Caki2 (cell line): ENCODE measurements at regions not wholly inside any gene's neighbourhood (a gene's known extent, or its start where the extent isn't known, plus 50 kb on each side); places are given as distances from the start of the nearest gene placed in this dataset.
"Not testable (repeated sequence)": the region's sequence is repeated elsewhere in the genome, so short reads cannot be mapped to it uniquely, and the experiment has no call there.

Source experiments
- DNase-seq: peaks from one replicate; pipeline ENCODE4 v3.0.0-alpha.2; 2015; ENCODE audit warnings: low read depth
- in situ Hi-C: cut with HindIII; loops from 2 replicates; pipeline ENCODE4 v1.10.0; 2016; ENCODE audit warnings: low sequenced_read_pairs, low pct_unique_long_range_greater_than_20kb, mixed read lengths

DNA sequence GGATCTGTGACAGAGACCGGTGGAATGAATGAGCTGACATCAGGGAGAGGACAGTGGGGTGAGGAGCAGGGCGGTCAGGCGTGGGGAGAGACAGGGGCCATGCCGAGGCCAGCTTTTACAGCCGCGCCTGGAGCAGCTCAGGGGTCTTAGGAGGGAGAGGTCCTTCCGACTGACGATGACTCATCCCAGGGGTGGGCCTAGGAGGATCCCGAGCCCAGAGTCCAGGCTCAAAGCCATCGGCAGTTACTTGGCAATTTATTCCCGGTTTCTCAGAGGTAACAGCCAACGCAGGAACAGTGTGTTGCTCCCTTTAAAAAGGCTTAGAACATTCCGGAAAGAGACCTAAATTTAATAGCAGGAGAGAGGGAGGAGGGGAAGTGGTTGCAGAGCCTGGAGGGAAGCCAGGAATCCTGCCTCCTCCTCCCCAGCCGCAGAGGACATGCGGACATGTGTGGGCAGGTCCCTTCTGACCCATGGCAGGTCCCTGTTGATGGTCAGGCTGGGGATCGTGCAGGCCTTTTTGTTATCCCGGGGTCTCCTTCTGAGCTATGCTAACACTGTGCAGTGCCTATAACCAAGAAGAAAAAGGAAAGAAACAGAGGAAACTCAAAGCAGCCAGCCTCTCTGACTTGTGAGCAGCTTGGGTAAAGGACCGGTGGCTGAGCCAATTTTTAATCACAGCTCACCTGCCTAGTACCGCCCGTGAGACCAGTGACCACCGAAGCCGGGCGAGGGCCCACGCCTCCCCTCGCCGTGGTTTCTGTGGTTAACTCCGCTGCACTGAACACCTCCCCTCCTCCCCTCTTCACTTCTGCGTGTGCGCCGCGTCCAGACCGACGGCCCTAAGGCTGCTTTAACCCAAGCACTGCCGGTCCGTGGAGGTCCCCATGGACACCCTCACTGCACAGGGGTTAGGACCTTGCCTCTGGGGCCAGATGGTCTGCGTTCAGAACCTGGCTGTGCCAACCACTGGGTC lies 392.4 kb upstream of the PROK2 start:
- no peak for DNase-seq
- in situ Hi-C loops, result no loop called here

DNA sequence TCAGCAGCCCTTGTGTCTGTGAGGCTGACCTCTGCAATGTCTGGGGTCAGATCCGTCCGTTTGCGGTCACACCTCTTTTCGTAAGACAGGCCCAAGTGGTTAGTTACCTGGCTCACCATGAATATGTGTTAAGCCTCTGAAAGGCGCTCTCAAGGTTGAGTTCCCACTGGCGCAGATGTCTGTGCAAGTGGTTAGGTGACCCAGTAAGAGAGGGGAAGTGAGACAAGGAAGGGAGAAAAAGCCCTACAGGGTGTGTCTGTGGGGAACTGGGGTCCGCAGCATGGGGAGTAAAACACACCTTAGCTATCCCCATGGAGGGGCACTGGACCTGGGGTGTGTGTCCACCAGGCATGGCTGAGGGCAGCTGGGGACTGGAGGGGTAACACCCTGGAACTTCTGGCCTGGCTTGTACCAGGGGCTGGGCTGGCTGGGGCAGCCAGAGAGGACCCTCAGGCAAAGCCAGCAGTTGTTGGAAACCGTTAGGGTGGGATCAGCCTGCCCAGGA lies 391.6 kb upstream of the PROK2 start:
- in situ Hi-C loops, result no loop called here
- DNase-seq, result no peak

DNA sequence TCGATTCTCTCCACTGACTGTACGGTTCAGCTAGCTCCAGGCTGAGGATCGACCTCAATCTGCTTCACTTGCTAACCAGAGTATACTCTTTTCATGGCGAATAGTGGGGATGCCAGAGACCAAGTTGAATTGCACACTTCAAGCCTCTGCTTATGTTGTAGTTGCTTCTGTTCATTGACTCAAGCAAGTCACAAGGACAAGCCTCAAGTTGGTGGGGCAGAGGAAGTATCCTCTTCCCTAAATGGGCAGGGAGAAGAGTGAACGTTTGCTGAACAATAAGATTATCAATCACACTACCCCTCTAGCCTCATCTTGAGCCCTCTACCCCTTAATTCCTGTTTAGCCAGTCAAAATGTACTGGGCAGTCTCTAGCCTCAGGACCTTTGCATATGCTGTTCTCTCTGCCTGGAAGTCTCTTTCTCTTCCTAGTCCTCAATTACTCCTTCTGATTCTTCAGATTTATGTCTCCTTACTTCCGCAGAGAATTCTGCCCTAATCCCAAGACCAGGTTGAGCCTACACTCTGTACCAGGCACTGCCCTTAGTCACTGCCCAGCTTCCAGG lies 390.4 kb upstream of the PROK2 start:
- DNase-seq, result no peak
- in situ Hi-C loops, result no loop called here

DNA sequence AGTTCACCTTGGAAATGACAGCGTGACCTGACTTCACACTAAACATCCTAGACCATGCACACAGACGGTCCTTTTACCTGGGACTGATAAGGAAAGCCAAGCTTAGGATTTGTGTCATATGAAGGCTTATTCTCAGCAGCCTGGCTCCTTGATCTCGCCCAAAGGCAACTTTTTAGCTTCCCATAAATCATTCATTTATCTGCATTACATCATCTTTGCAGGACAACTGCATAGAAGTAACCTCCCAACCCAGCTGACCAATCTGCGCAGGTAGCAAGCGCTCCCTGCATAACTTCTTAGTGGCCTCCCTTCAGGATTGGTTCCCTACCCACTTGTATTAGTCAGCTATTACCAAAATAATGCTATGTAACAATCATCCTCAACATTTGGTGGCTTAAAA lies 389.9 kb upstream of the PROK2 start:
- in situ Hi-C loops, result no loop called here
- DNase-seq, result no peak

DNA sequence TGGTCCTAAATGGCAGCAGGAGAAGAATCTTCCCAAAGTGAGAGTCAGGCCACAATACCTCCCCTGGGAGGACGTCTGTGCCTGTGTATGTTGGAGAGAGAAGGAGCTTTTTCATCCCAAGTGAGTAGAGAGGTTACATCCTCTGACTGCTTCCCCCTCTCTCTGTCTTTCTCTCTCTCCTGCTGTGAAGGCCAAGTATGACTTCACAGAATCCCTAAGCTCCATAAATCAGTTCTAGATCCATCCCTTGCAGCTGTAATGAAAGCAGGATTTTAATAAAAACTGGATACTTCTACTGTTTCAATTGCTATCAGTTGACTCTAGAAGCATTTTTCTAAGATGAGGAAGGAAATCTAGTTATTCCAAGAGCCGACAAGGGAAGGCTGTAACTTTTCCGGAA lies 389.1 kb upstream of the PROK2 start:
- in situ Hi-C loops, result no loop called here
- DNase-seq, result no peak

DNA sequence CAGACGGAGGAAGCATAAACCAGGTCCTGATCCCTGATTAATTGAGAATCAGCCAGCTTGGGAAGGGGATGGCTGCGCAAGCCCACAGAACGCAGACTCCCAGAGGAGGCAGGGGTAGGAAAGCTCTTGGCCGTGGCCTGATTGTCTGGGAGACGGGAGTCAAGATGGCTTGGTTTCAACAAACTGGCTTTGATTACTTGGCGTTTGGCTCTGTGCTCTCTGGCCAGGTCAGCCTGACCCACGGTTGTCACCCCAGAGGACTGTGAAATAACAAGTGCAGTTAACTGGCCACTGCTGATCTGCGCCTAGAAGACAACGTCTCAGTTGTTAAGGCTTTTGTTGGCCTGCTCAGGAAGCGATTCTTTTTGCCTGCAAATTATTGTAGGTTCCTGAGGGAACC lies 387.0 kb upstream of the PROK2 start:
- in situ Hi-C loops, result no loop called here

DNA sequence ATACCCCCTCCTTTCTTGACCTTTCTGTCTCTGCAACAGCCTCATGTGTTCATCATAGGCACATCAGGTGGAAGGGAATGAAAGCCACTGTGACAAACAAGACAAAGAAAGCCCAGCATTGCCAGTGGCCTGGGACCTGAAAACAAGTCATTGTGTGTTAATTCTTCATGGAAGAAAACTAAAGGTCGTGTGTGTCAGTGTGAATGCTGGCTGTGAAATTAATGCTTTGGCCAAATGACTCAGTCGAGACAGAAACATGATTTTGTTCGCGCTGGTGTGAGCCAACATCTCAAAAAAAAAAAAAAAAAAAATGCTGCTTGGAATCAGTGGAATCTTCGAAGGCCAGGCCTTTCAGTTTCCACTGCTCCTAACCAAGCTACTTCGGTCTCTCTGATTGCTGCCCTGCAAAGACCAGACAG lies 386.5 kb upstream of the PROK2 start:
- in situ Hi-C loops, result no loop called here
- no peak for DNase-seq

More for the DNA sequence above, 387.0 kb upstream of the PROK2 start:
- DNase-seq, result no peak

DNA sequence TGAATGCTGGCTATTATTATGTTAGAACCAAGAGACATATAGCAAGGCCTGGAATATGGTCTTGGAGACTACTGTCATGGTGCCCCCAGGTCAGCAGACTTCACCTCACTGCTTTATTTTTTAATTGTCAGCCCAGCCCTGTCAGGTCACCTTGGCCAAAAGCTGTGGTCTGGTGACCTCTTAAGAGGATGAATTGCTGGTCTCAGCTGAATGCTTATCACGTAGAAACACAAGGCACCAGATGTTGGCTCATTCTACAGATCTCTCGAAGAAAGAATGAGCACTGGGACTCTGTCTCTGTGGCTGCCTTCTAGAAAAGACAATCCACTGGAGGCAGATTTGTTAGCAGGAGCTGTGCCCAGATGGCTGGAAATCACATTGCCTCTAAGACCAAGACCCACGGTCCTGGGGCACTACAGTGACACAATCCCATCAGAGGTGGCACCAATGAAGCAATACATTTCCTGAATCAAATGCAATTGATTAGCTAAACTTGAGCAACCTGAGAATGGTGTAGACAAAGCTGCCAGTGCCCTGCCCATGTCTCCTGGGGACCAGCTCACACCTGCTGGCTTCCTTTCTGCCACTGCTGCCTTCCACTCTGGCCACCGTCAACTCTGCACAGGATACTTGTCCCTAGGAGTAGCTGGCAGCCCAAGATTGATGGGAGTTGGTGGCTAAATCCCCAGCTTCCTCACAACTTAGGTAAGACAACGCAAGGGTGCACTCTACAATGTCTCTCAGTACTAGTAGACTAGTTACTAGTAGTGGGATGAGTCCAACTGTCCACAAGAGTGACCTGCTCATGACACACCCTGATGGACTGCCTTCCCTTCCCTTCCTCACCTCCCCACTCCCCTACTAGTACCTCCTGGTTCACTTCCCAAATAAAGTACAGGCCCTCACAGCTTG lies 384.9 kb upstream of the PROK2 start:
- in situ Hi-C loops, result no loop called here
- no peak for DNase-seq

DNA sequence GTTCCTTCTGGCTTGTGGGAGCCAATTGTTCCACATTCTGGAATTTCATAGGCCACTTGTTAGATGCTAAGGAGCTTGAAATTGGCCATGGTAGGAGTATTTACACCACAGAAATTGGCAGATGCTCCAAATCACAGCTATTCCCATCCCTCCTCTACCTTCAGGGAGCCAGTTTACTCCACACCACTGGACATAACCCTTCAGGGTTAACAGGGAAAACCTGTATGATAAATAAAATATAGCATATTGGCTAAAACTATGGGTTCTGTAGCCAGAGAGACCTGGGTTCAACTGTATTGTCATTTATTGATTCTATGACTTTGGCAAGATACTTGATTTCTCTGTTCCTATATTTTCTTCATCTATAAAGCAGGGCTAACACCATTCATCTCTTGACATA lies 384.2 kb upstream of the PROK2 start:
- DNase-seq, result no peak
- in situ Hi-C loops, result no loop called here

DNA sequence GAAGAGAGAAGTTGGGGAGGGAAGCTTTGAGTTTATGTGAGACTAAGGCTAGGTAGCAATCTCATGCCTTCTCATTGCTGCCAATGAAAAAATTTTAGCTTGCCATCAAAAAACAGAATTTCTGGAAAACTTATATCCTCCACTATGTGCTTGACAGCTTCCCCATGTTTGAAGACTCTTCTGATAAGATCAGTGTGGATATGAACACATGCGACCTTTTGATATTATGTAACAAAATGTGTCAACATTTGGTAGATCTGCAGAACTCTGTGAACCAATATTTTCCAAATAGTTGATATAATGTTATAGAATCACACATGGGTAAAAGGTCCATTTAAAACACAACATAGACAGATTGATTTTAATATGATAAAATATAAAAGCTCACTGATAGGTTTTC lies 380.9 kb upstream of the PROK2 start:
- in situ Hi-C loops, result no loop called here
- DNase-seq, result no peak

DNA sequence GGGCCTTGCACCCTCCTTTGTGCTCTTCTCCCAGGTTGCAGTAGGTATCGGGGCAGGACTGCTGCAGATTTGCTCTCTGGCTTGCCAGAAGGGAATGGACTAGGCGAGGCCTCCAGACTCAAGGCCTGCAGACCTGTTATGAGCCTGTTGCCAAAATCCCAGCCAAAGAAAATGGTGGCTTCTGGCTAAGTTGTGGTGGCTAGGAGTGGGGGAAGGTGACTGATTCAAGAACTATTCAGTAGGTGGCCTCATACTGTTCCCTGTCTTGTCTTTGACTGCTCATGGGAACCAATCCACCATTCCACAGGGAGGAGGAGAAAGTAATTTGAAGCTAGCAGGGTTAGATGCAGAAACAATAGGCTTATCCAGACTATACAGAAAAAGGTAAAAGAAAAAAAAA lies 380.4 kb upstream of the PROK2 start:
- in situ Hi-C loops, result no loop called here
- DNase-seq, result no peak

DNA sequence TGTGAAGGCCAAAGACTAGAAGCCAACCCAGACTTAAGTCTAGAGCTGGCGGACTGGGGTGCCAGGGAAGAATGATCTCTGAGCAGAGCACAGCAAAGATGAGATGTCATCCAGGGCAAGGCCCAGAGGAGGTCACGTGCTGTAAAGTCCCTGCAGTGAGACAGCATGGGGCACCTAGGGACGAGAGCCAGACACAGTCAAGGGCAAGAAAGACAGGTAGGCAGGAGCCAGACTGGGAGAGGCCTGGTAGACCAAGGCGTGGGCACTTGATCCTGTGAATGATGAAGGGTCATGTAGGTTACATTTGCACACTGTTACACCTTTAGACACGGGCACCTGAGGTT lies 379.7 kb upstream of the PROK2 start:
- in situ Hi-C loops, result no loop called here
- no peak for DNase-seq

DNA sequence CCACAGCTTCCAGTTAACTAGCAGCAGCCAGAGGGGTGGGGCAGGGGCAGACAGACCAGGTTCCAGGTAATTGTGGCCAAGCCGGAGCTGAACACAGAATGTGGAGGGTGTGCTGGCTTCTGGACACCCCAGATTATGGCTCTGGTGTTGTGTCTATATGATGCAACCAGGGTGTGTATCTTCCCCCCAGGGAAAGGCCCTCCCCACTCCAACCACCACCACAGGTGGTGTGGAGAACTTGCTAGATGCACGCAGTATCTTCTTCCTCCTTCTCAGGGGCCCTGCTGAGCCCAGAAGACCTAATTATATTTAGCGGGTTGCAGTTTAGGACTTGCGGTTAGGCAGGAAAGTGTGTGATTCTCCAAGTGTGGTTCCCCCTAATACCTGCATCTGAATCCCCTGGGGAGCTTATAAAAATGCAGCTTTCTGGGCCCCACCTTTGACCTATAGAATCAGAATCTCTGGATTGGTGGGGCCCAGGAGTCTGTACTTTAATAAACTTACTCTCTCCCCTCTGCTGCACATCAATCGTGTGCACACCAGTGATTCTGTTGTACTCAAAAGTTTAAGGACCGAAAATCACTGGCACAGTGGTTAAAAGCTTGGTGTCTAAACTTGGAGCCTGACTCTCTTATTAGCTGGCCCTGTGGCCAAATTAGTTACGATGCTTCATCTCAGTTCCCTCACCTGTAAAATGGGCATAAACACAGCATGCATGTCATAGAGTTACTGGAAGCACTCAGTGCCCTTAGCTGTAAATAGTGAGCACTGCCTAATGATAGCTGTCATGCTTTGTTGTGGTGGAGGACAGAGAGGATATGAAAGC lies 379.1 kb upstream of the PROK2 start:
- in situ Hi-C loops, result no loop called here
- DNase-seq, result no peak

DNA sequence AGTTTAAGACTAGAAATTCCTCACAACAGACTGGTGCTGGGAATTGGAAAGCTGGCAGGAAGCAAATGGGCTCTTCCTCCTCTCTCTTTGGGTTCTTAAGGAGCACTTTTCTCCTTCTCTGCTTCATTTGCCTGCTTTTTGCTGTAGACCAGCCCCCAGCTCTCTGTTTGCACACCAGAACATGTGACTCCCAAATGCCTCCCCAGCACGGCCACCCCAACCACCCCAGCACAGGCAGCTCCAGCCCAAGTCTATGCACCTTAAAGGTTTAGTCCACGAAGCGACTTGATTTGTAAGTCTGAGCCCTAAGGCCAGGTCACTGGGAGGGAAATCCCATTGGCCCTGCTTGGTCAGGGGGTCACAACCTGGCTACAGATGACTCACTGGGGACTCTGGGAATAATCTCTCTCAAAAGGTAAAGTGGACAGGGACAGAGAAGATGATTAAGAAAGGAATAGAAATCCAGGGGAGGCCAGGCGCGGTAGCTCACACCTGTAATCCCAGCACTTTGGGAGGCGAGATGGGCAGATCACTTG lies 377.8 kb upstream of the PROK2 start:
- DNase-seq, result no peak
- in situ Hi-C loops, result no loop called here

DNA sequence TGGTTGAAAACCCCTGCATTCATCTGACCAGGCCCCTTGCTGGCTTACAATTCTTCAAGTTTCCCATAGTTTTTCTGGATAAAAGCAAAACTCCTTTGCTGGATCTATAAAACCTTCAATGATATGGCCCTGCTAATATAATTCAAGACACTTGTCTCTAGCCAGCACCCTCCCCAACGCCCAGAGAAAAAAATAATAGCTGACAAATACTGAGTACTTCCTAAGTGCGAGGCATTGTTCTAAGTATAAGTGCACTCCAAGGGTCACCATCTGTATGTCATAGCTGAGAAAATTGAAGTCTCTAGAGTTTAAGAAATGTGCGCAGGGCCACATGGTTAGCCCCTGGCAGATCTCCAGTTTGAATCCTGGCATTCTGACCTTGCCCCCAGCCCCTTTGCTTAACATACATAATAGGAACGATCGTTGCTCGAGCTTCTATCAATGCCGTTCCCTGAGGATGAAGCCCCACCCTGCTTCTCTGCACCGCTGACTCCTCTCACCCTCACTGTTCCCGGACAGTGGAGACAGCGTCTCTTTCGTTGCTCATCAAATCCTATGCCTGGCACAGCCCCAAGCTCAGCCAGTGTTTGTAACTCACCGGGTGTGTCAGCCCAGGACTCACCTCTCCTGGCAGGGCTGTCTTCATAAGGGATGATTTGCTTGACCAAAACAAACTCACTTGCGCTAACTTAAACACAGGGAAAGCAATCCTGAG lies 377.1 kb upstream of the PROK2 start:
- in situ Hi-C loops, result no loop called here
- peak; percentile 80 for DNase-seq

DNA sequence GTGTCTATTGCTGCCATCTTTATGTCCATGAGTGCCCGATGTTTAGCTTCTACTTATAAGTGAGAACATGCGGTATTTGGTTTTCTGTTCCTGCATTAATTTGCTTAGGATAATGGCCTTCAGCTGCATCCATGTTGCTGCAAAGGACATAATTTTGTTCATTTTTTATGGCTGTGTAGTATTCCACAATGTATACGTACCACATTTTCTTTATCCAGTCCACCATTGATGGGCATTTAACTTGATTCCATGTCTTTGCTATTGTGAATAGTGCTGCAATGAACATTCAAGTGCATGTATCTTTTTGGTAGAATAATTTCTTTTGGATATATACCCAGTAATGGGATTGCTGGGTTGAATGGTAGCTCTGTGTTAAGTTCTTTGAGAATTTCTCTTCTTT lies 376.3 kb upstream of the PROK2 start:
- DNase-seq, in situ Hi-C loops: not testable (repeated sequence)

DNA sequence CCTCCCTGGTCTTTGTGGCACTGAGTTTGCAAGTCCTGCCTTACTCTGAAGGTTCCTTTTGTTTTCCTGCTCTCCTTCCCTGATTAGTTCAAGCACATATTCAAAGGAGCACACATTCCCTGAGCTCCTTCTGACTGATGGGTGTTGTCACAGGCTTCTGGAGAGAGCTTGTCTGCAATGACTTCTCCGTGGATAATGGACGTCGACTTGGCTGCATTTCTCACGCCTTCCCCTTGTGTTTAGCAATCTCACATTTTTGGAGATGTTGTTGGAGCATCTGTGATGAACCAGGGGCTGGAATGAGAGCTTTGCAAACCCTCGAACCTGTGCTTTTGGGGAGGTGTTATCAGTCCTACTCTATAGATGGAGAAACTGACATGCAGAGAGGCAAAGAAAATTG lies 375.4 kb upstream of the PROK2 start:
- in situ Hi-C loops, result no loop called here
- DNase-seq, result no peak
